Kidney (tissue), 13 donors: ENCODE measurements at regions not wholly inside any gene's neighbourhood (a gene's known extent, or its start where the extent isn't known, plus 50 kb on each side); places are given as distances from the start of the nearest gene placed in this dataset.

ENCODE experiments used
- DNase-seq, 5 donors: peaks; one replicate each; pipeline ENCODE4 v3.0.0-alpha.2; 2013 to 2020
- FAIRE-seq: peaks from 2 replicates; lab custom pipeline; 2012; peaks lifted over from hg19 to GRCh38; lab: Jason Lieb, UNC
- H3K27ac ChIP-seq, 2 donors: one replicate each; pipeline ENCODE4 v1.7.0; 2013; ENCODE audit warnings: low read depth in 2 of 2, low read length in 2 of 2, inconsistent platforms in 1 of 2
- H3K27me3 ChIP-seq: one replicate; pipeline ENCODE4 v1.7.1; 2013; ENCODE audit warnings: low read length, inconsistent platforms; ENCODE audit not compliant: control insufficient read depth, insufficient read depth
- H3K36me3 ChIP-seq, 3 donors: one replicate each; pipeline versions ENCODE4 v1.7.0 to v1.7.1; 2013; ENCODE audit warnings: low read length in 3 of 3, control low read depth in 1 of 3, inconsistent platforms in 1 of 3; ENCODE audit not compliant: insufficient read depth in 3 of 3, control insufficient read depth in 2 of 3
- H3K4me1 ChIP-seq, 3 donors: one replicate each; pipeline versions ENCODE4 v1.7.0 to v1.7.1; 2013; ENCODE audit warnings: low read length in 3 of 3, inconsistent platforms in 1 of 3, low read depth in 1 of 3; ENCODE audit not compliant: control insufficient read depth in 2 of 3, insufficient read depth in 2 of 3
- H3K4me3 ChIP-seq, 3 donors: one replicate each; pipeline versions ENCODE4 v1.7.0 to v1.8.1; 2013; ENCODE audit warnings: low read length in 3 of 3, control low read depth in 1 of 3, inconsistent platforms in 1 of 3
- H3K9ac ChIP-seq, 3 donors: one replicate each; pipeline versions ENCODE4 v1.7.0 to v1.7.1; 2013; ENCODE audit warnings: low read length in 3 of 3, control low read depth in 1 of 3, inconsistent platforms in 1 of 3
- H3K9me3 ChIP-seq, 3 donors: one replicate each; pipeline versions ENCODE4 v1.7.0 to v1.7.1; 2013; ENCODE audit warnings: low read length in 3 of 3, control low read depth in 1 of 3, inconsistent platforms in 1 of 3; ENCODE audit not compliant: control insufficient read depth in 2 of 3, insufficient read depth in 1 of 3
- CTCF ChIP-seq: IDR thresholded peaks from 3 replicates; pipeline ENCODE4 v1.5.1; 2012; ENCODE audit warnings: mild to moderate bottlenecking, moderate library complexity, borderline replicate concordance; ENCODE audit not compliant: insufficient read depth; ENCODE audit errors: extremely low read depth
- intact Hi-C: fragments of 100-400 bp; cut with DNase I; formaldehyde crosslinking; loops from one replicate; pipeline ENCODE4 v1.11.1; 2022
- donor health status: control.
- donor health status: control.
- donor health status: control.
- donor health status: control.
- donor health status: control.
- donor health status: DM: yes; HTN: yes; CAD: no.
- donor health status: Normal renal cell carcinoma (clear cell type).

- Histone ChIP-seq H3K36me3 (no peaks in the 10 kb centered on the region), H3K9ac (no peak overlapping the region), H3K27ac (no peak overlapping the region), H3K4me3 (no peak overlapping the region), H3K4me1 (no peaks in the 10 kb centered on the region), H3K27me3 (no peaks in the 10 kb centered on the region), H3K9me3 (no peaks in the 10 kb centered on the region)
- no peak for TF ChIP-seq CTCF
- FAIRE-seq: no peak
- no peak for DNase-seq
- intact Hi-C loops: no loop called here
Observed at GRCh38 chr17:54270499-54270898, 447.8 kb downstream of the KIF2B start.

- Histone ChIP-seq H3K36me3 (no peaks in the 10 kb centered on the region), H3K9ac (no peak overlapping the region), H3K4me1 (no peaks in the 10 kb centered on the region), H3K27ac (no peak overlapping the region), H3K27me3 (no peaks in the 10 kb centered on the region), H3K4me3 (no peak overlapping the region), H3K9me3 (no peaks in the 10 kb centered on the region)
- intact Hi-C loops: no loop called here
- no peak for TF ChIP-seq CTCF
- no peak for FAIRE-seq
- no peak for DNase-seq
Observed at GRCh38 chr17:54277868-54278267, 455.1 kb downstream of the KIF2B start.

- no peaks in the 10 kb centered on the region for H3K36me3 ChIP-seq
- H3K9me3 ChIP-seq: no peaks in the 10 kb centered on the region
- no peak overlapping the region for H3K9ac ChIP-seq
- H3K4me3 ChIP-seq: no peak overlapping the region
- H3K27me3 ChIP-seq: no peaks in the 10 kb centered on the region
- FAIRE-seq (no peak), DNase-seq (no peak)
- no peak overlapping the region for H3K27ac ChIP-seq
- intact Hi-C loops: no loop called here
- no peak for TF ChIP-seq CTCF
- H3K4me1 ChIP-seq: no peaks in the 10 kb centered on the region
Observed at GRCh38 chr17:54280741-54281140, 458.0 kb downstream of the KIF2B start.

- intact Hi-C loops: no loop called here
Observed at GRCh38 chr17:54282886-54283285, 460.2 kb downstream of the KIF2B start.

More at GRCh38 chr17:54282886-54283285, 460.2 kb downstream of the KIF2B start:
- H3K36me3 ChIP-seq: no peaks in the 10 kb centered on the region
- H3K9me3 ChIP-seq: no peaks in the 10 kb centered on the region
- no peak for TF ChIP-seq CTCF
- H3K27me3 ChIP-seq: no peaks in the 10 kb centered on the region
- no peak overlapping the region for H3K4me3 ChIP-seq
- FAIRE-seq: no peak
- no peak for DNase-seq
- H3K27ac ChIP-seq: no peak overlapping the region
- H3K4me1 ChIP-seq: no peaks in the 10 kb centered on the region
- H3K9ac ChIP-seq: no peak overlapping the region
